Ureter (tissue), 1 donor: ENCODE measurements at regions not wholly inside any gene's neighbourhood (a gene's known extent, or its start where the extent isn't known, plus 50 kb on each side); places are given as distances from the start of the nearest gene placed in this dataset.
"Not testable (repeated sequence)": the region's sequence is repeated elsewhere in the genome, so short reads cannot be mapped to it uniquely, and the experiment has no call there.

ENCODE experiments used
- DNase-seq: peaks from one replicate; pipeline ENCODE4 v3.0.0-alpha.2; 2020; ENCODE audit warnings: low spot score
- donor health status: DM: yes; HTN: yes; CAD: no.

DNA sequence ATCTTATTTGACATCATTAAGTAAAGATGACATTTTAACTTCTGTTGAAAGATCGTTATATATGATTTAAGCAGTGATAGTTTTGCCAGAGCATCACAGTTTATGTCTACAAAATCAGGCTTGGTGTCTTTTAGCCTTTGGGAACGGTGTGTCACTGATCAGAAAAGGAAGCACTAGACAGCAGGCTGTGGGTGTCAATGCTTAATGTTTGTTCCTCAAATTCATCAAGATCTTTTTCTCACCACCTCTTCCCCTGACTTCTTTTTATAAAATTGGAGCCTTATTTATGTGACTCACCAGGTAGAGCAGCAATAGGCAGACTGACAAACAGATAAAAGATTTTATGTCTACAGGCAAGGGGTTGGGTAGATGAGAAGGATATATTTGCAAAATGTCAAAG is 1558.5 kb downstream of the EFNB2 start:
- DNase-seq, result no peak

DNA sequence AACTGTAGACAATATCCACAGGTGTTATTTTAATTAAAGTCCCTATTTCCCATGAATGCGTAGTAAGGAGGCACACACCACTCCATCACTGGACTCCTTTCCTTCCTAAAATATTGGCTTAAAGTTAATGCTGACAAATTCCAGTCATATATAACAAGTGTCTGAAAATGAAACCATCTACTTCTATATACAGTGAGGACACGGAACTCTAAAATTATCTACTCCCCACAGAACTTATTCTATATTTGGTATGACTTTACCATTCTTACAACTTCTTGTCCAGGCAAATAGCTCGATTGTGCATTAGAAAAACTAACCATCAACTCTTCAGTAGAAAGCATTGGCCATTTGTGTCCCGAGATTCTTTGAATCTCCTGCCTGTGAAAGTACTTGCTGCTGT is 1560.2 kb downstream of the EFNB2 start:
- no peak for DNase-seq

DNA sequence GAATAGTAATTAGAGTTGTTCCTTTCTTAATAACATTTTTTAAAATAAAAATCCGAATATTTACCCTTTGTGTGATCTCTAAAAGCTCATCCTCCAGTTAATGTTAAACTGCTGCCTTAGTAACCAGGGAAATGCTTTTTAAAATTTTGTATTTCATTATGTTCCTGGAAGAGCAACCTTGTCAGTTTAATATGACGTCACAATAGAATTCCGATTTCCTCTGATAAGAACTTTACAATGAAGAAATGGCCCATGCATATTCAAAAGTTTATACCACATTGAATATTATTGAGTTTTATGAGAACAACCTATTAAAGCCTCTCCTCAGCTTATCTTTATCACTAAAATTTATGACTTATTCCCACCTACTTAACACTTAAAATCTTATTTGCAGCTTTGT is 1566.6 kb downstream of the EFNB2 start:
- no peak for DNase-seq

DNA sequence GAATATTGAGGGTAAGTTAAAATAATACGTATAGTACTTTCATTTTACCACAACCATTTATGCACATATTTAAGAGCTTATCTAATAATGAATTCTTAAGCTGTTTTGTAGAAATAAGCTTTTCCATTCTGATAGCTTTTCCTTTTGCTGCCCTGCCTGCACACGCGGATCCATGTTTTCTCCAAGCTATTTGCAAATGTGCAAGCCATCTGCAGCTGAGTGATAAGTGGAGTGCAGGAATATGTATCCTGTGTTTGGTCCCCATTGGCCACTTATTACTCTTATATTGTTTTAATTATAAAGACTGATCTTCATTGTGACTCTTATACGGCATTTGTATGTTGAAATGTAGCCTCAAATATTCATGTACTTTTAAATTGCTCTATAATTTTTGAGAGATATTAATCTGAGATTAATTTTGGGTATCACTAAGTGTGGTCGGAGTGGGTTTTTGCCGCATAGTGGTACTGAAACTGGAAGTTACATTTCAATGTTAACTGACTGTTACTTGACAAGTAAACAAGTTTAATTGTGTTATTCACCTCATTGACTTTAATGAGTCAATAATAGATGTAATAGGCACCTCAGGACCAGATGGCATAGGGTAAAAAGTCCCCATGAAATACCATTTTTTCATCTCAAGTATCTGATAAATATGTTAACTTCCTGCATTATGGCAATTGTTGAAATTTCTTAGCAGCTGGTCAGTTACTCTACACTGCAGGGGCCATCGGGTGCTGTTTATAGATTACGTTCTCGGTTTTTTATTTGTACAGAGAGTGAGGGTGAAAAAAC is 1567.4 kb downstream of the EFNB2 start:
- no peak for DNase-seq

DNA sequence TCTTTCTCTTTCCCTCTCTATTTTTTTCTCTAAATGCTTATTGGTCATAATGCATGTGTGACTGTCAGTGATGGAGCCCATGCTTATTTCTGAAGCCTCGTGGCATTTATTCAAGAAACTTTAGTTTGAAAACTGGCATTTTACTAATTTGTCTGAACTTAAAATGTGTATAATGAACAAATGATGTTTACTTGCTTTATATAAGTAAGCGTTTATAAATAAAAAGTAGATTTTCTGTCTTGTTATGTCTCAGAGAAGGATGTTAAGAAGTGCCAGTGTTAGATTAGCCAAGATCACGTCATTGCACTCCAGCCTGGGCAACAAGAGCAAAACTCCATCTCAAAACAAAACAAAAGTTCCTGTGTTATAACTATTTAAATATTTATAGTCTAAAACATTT is 1568.1 kb downstream of the EFNB2 start:
- no peak for DNase-seq

DNA sequence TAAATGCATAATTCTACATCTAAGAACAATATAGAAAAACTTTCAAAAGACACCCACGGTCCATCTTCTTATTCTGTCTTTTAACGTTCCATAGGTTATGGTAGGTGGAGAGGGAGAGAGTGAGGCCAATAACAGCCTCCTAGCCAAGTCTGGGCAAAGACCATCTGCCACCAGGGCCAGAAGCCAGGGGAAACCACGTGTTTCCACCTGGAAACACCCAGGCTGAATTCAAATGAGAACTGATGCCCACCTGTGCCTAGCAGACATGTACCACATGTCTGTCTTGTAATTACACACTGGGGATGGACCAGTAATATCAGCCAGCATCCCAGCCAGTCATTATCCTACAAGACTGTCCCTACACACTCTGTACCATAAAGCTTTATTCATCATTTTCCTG is 1573.1 kb downstream of the EFNB2 start:
- DNase-seq, result no peak

DNA sequence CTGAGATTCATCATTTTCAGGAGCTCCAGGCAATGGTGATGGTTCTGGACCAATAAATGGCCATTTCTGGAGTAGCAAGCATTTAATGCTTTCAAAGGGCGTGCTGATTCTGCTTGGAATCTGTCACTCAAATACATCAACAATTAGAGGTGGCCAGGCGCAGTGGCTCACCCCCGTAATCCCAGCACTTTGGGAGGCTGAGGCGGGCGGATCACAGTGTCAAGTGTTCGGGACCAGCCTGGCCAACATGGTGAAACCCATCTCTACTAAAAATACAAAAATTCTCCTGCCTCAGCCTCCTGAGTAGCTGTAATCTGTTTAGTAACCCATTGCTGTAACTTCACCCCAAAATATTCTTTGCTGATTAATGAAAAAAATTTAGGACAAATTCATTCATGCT is 1574.2 kb downstream of the EFNB2 start:
- DNase-seq, result no peak

DNA sequence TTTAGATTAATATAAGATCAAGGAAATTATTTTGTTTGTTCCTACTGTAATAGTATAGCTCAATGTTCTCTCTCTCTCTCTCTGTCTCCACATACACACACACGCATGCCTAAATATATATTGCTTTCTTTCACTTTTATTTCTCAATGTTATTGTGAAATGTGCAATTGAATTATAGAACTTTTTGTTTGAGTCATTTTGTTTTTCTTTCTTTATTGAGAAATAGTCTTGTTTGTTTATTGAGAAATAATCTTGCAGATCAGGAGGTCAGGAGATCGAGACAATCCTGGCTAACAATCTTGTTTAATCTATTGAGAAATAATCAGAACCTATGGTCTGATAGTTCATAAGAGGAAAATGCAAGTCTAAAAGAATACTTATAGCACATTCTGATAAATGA is 1581.3 kb downstream of the EFNB2 start:
- no peak for DNase-seq

DNA sequence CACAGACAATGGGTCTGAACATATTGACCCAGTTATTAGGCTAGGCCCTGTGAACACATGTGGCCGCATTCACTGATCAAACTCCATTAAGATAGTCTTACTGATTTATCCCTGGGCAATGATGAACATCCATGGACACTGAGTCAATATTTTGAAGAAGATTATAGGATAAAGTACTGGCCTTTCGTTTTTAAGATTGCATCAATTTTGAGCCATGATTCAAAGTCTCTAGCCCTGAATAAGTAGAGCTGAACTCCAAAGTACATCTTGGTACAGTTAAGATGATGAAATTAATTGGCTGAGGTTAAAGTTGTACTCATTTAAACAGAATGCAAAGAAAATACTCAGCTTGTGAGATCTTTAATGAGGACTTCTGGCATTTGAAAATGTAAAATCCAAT is 1581.9 kb downstream of the EFNB2 start:
- DNase-seq, result no peak

DNA sequence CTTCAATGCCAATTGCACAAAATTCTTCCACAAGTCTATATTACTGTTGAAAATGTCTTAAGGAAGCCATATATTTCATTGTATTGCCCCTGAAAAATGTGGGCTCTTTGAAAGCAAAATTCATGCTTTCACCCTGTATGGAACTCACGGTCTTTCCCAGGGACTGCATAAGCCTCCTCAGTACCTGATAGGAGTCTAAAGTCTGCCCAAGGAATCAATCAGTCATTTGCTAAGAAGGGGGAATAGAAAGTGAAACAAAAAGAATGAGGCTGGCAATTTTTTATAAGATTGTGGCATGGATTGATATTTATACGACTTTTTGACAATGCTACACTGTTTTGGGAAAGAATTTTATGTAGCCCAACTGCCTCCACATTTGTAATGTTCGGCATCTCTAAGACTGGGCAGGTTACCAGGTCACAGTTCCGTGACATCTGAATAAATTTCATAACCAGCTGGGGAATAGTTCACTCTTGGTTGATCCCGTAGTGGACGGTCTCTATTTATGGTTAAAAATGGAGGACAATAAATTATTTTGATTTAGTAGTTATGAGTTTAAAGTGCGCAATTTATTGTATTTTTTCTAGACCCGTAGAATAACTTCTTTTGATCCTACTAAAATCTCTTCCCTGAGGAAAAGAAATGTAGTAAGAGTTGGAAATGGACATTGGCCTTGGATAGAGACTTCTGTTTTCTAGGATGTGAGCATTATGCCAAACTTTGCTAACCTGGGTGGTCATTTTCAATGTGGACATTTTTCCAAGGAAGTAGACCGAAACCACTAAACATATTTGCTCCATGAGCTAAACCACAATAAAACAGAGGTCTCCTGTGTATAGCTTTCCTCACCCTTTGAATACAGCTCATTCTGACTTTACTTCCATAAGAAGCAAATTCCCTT is 1585.4 kb downstream of the EFNB2 start:
- DNase-seq, result no peak

DNA sequence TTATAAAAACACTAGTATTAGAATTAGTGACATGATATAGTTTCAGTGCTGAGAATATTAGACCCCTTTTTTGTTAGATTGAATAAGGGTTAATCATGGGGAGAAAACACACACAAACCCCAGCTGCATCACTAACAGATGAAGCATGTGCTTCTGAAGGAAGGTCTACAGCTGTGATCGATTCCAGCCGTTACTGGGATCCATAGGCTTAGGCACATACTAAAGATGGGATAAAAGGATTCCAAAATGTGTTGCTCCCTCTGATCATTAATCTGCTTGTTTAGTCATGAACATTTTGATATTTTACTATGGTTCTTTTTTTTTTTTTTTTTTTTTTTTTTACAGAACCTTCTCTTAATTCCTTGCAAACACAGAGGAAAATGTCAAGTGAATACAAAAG is 1591.3 kb downstream of the EFNB2 start:
- no peak for DNase-seq

DNA sequence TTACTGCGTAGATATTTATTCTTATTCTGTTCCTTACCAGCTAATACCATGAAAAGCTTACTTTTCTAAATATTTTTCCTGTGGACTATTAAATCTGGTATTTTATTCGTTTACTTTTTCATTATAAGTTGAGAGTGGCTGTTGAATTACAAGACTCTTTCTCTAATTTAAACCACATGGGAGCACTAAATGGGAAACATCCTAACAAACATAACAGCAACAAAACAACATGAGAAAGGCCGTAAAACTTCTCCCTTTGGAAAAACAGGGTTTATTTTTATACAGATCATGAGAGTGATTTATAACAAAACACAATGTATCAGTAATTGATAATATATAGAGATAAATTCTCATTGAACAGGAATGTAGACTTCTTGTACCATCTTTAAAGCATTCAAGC is 1592.1 kb downstream of the EFNB2 start:
- DNase-seq, result no peak

DNA sequence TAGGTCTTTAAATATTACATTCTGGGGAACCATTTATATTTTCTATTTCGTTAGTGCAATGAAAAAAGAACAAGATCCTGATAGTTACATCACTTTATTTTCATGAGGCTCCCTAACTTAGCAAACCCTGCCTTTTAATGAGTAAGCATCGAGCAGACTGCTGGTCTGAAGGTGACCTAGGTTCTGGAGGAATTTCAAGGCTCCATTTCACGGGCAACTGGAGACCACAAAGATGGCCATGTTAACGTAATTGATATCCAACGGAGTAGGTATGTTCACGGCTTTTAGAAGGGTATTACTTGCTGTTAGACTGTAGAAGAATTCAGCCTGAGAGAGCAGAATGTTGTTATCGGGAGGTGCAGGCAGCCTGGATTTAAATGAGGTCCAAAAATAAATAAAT is 1597.6 kb downstream of the EFNB2 start:
- no peak for DNase-seq

DNA sequence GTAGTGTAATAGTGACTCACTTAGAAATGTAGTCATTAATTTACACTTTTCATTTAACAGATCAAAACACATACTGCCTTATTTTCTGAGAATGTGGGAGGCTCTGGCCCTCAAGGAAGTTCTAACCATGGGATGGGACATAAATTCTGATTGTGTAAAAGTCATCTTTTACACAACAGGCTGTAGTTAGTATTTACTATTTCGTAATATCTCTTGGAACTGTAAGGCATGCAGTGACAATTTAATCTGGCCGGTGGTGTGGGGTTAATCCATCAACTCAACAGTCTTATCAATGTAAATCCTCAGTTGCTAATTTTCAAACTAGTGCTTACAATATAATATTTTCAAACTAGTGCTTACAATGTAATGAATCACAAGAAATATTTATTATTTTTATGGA is 1599.2 kb downstream of the EFNB2 start:
- no peak for DNase-seq

DNA sequence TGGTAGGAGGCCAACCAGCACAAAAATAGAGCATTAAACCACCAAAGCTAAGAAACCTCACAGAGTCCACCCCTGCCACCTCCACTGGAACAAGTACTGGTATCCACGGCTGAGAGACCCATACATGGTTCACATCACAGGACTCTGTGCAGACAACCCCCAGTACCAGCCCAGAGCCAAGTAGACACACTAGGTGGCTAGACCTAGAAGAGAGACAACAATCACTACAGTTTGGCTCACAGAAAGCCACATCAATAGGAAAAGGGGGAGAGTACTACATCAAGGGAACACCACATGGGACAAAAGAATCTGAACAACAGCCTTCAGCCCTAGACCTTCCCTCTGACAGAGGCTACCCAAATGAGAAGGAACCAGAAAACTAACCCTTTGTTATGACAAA is 1614.9 kb downstream of the EFNB2 start:
- not testable (repeated sequence) for DNase-seq

DNA sequence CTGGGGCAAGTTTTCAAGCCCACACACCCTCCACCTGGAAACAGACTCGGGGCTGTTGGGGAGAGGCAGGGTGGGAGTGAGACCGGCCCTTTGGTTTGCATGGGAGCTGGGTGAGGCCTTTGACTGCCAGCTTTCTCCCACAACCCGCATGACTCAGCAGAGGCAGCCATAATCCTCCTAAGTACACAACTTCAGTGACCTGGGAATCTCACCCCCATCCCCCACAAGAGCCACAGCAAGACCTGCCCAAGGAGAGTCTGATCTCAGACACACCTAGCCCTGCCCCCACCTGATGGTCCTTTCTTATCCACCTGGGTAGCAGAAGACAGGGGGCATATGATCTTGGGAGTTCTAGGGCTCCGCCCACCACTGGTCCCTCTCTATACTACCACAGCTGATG is 1615.4 kb downstream of the EFNB2 start:
- DNase-seq, result no peak

DNA sequence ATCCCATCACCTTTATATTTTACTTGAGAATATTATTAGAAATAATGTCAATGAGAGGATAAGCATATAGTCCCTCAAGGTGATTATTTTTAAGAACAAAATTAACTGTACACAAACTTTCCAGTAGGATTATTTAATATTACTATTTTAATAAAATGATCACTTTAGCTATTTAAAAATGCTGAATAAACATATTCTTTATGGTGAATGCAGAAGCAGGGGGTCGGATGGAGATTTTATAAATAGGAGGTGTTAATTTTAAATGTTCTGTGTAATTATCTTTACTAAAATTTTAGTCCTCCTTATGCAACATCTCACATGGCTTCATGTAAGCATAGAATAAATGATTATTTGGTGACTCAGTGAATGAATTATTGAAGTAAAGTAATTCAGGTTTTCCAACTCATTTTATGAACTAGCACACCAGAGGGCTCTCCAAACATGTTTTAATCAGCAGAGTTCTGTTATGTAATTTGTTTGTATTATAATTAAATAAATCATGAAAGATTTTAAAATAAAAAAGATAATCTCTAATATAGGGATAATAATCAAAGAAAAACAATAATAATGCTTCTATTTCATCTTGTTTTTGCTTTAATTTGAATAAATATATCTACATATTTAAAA is 1635.2 kb downstream of the EFNB2 start:
- DNase-seq, result no peak

DNA sequence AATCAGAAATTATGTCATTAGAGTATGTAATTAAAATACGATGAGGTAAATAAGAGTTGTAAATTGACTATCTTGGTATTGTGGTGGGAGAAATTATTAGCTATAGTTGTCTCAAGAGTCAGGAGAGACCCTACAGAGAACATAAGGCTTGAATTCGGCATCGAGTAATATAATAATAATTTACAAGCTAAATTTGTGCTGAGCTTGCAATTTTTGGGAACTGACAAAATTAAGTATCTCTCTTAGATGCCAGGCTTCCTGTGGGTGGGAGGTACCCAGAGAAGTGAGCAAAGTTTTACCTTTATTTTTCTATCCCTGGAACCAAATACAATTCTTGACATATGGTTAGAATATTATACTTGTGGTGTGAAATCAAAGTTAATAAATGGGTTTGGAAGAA is 1637.0 kb downstream of the EFNB2 start:
- DNase-seq, result no peak

DNA sequence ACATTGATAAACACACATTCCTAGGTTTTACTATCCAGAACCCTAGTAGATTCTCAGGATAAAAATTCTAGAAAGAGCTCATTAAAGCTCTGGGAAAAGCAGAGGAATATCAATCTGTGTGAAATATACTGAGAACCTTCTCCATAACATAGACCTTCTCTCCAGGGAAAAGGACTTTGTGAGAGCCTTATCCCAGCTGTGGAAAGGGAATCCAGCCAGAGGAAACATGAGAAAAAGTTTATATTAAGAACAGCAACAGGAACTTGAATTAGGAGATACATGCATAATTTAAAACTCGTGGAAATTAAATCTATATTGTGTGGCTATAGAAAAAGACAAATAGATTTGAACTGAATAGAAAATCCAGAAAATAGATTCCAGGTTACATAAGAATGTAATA is 1639.9 kb downstream of the EFNB2 start:
- no peak for DNase-seq

DNA sequence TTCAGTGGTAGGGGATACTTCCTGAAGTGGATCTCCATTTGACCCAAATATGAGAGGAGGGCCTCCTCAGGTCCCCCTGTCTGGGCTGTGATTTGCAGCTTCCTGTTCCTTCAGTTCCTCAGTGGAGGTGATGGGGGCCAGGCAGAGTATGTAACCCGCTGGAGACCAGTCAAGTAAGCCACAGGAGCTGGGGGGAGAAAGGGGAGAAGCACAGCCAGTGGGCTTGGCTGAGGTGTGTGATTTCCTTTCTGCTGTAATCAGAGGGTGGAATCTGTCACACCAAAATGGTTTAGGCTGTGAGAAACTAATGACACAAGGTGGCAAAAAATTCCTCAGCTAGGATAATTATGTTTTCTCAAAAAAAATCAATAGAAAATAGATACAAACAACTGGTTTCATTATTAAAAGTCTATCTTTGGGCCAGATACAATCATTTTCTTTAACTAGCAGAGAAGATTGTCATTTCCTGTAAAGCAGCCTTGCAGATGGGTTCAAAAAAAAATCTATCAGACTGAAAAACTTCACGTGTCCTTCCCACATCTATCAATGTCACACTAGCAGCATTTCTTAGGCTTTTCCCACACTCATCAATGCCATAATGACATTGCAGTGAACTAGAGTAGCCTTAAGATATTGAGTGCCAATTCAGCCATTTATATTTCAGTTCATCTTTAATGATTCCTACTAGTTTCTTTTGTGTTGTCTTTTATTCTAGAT is 1660.3 kb downstream of the EFNB2 start:
- DNase-seq, result no peak

DNA sequence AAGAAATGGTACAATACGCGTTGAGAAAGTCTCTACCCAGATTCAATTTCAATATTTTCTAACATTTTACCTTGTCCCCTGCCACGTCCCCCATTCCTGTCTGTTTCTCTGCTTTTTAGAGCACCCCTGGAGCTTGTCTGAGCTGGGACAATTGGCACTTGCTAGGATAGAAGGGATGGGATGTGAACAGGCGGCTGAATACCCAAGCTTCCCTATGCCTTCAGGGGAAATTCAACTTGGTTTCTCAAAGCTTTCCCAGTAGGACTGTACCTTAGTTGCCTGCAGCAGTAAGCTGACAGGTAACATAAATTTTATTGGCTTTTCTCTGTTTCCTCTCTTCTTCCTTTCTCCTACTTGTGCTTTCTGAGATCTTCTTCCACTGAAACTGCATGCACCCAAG is 1663.3 kb downstream of the EFNB2 start:
- no peak for DNase-seq

DNA sequence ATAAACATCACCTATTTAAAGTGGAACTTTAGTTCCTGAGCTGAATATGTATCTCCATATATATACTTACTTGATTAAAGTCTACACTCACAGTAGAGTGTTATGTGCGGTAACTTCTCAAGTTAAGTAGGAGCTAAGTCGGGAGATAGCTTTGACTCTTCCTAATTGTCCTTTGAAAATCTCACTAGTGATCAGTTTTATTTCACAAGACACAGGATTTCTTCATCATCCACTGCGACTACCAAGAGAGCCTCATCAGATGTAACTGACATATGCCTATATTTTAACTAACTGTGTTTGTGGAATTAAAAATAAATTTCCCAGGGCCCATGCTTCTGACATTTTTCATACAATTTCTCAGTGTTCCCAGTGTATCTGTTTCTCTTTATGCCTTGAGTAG is 1664.0 kb downstream of the EFNB2 start:
- no peak for DNase-seq
